ENCODE measurements at regions not wholly inside any gene's neighbourhood (a gene's known extent, or its start where the extent isn't known, plus 50 kb on each side); places are given as distances from the start of the nearest gene placed in this dataset.

- no peak overlapping the region for H3K4me3 ChIP-seq
- no peaks in the 10 kb centered on the region for H3K4me1 ChIP-seq
- H3K9me3 ChIP-seq (replicated peaks), result no peaks in the 10 kb centered on the region
- H3K36me3 ChIP-seq, result no peaks in the 10 kb centered on the region
- H3K27ac ChIP-seq (replicated peaks), result no peak overlapping the region
- no peak for DNase-seq
- TF ChIP-seq CTCF (IDR thresholded peaks at IDR 0.05; ENCODE audit: borderline replicate concordance), result no peak
- intact Hi-C loops (cut with micrococcal nuclease), result no loop called here
- H3K27me3 ChIP-seq (ENCODE audit: low read depth), result no peaks in the 10 kb centered on the region
Observed at GRCh38 chr13:107845911-107846310, 369.4 kb downstream of the LIG4 start.

- Histone ChIP-seq H3K4me1 (no peaks in the 10 kb centered on the region), H3K4me3 (no peak overlapping the region), H3K27me3 (ENCODE audit: low read depth) (no peaks in the 10 kb centered on the region), H3K36me3 (no peaks in the 10 kb centered on the region), H3K9me3 (replicated peaks) (no peaks in the 10 kb centered on the region), H3K27ac (replicated peaks) (no peak overlapping the region)
- no peak for TF ChIP-seq CTCF (IDR thresholded peaks at IDR 0.05; ENCODE audit: borderline replicate concordance)
- DNase-seq, result no peak
- intact Hi-C loops (cut with micrococcal nuclease), result no loop called here
Observed at GRCh38 chr13:107843681-107844080, 371.7 kb downstream of the LIG4 start.

GRCh38 chr13:107843281-107843680 is 372.1 kb downstream of the LIG4 start:
- H3K4me1 ChIP-seq, result no peaks in the 10 kb centered on the region
- no peak for DNase-seq
- H3K27me3 ChIP-seq (ENCODE audit: low read depth), result no peaks in the 10 kb centered on the region
- no peaks in the 10 kb centered on the region for H3K36me3 ChIP-seq
- no peak overlapping the region for H3K27ac ChIP-seq (replicated peaks)
- intact Hi-C loops (cut with micrococcal nuclease), result no loop called here
- no peaks in the 10 kb centered on the region for H3K9me3 ChIP-seq (replicated peaks)
- no peak overlapping the region for H3K4me3 ChIP-seq
- TF ChIP-seq CTCF (IDR thresholded peaks at IDR 0.05; ENCODE audit: borderline replicate concordance), result no peak

- no peak for TF ChIP-seq CTCF (IDR thresholded peaks at IDR 0.05; ENCODE audit: borderline replicate concordance)
- no peak overlapping the region for H3K4me3 ChIP-seq
- H3K27me3 ChIP-seq (ENCODE audit: low read depth), result no peaks in the 10 kb centered on the region
Observed at GRCh38 chr13:107842562-107843180, 372.7 kb downstream of the LIG4 start.

GRCh38 chr13:107838588-107839161 is 376.7 kb downstream of the LIG4 start:
- Histone ChIP-seq H3K9me3 (replicated peaks) (no peaks in the 10 kb centered on the region), H3K27me3 (ENCODE audit: low read depth) (no peaks in the 10 kb centered on the region), H3K27ac (replicated peaks) (no peak overlapping the region), H3K4me1 (no peaks in the 10 kb centered on the region), H3K4me3 (no peak overlapping the region), H3K36me3 (no peaks in the 10 kb centered on the region)
- intact Hi-C loops (cut with micrococcal nuclease), result no loop called here
- no peak for TF ChIP-seq CTCF (IDR thresholded peaks at IDR 0.05; ENCODE audit: borderline replicate concordance)
- DNase-seq, result no peak

More at GRCh38 chr13:107842562-107843180, 372.7 kb downstream of the LIG4 start:
- H3K36me3 ChIP-seq, result no peaks in the 10 kb centered on the region
- no peak overlapping the region for H3K27ac ChIP-seq (replicated peaks)
- intact Hi-C loops (cut with micrococcal nuclease), result no loop called here
- DNase-seq, result no peak
- H3K4me1 ChIP-seq, result no peaks in the 10 kb centered on the region
- no peaks in the 10 kb centered on the region for H3K9me3 ChIP-seq (replicated peaks)

Measured in left ventricle myocardium inferior (tissue), 1 donor.